Ectodermal cell (in vitro differentiated cells): ENCODE measurements at regions not wholly inside any gene's neighbourhood (a gene's known extent, or its start where the extent isn't known, plus 50 kb on each side); places are given as distances from the start of the nearest gene placed in this dataset.

ENCODE experiments used
- H3K27ac ChIP-seq: 2 replicates; pipeline ENCODE4 v1.7.0; 2013; ENCODE audit warnings: mild to moderate bottlenecking, low read depth, low read length; ENCODE audit not compliant: insufficient read depth, poor library complexity, severe bottlenecking
- H3K27me3 ChIP-seq: 2 replicates; pipeline ENCODE4 v1.7.0; 2013; ENCODE audit warnings: mild to moderate bottlenecking, low read length; ENCODE audit not compliant: insufficient read depth, control insufficient read depth, poor library complexity, severe bottlenecking
- H3K36me3 ChIP-seq: one replicate; pipeline ENCODE4 v1.7.0; 2013; ENCODE audit warnings: low read length; ENCODE audit not compliant: control insufficient read depth, insufficient read depth
- H3K4me1 ChIP-seq: one replicate; pipeline ENCODE4 v1.7.0; 2013; ENCODE audit warnings: low read length; ENCODE audit not compliant: control insufficient read depth, insufficient read depth
- H3K4me3 ChIP-seq: 2 replicates; pipeline ENCODE4 v1.7.0; 2013; ENCODE audit warnings: low read depth, low read length, control low read depth; ENCODE audit not compliant: insufficient read depth
- H3K9me3 ChIP-seq: 2 replicates; pipeline ENCODE4 v1.7.0; 2013; ENCODE audit warnings: mild to moderate bottlenecking, low read length, moderate library complexity; ENCODE audit not compliant: control insufficient read depth
- WGBS, 2 experiments: methylation state at CpG; one replicate each; pipeline ENCODE4 v1.1.7; 2013; ENCODE audit warnings: missing lambda C conversion rate in 2 of 2; 5-methylcytosine and 5-hydroxymethylcytosine counted together

- H3K4me3 ChIP-seq: no peak overlapping the region
- no peaks in the 10 kb centered on the region for H3K27me3 ChIP-seq
- WGBS, 2 experiments: 100% methylated on average over 1 of the region's 3 CpGs
- no peak overlapping the region for H3K27ac ChIP-seq
- no peaks in the 10 kb centered on the region for H3K4me1 ChIP-seq
- no peaks in the 10 kb centered on the region for H3K36me3 ChIP-seq
- no peaks in the 10 kb centered on the region for H3K9me3 ChIP-seq
Observed at GRCh38 chrX:10935501-10935900, 175.6 kb upstream of the HCCS start.

- no peaks in the 10 kb centered on the region for H3K36me3 ChIP-seq
- H3K27ac ChIP-seq: no peak overlapping the region
- H3K9me3 ChIP-seq: no peaks in the 10 kb centered on the region
- H3K27me3 ChIP-seq: no peaks in the 10 kb centered on the region
- H3K4me1 ChIP-seq: no peaks in the 10 kb centered on the region
- no peak overlapping the region for H3K4me3 ChIP-seq
Observed at GRCh38 chrX:10936976-10937375, 174.2 kb upstream of the HCCS start.

- Histone ChIP-seq H3K27me3 (no peaks in the 10 kb centered on the region), H3K4me1 (no peaks in the 10 kb centered on the region), H3K27ac (no peak overlapping the region), H3K4me3 (no peak overlapping the region), H3K36me3 (no peaks in the 10 kb centered on the region), H3K9me3 (no peaks in the 10 kb centered on the region)
- WGBS, 2 experiments: 94 to 95% methylated on average over 2 to 4 of the region's 6 CpGs
Observed at GRCh38 chrX:10938365-10938923, 172.7 kb upstream of the HCCS start.

- H3K27me3 ChIP-seq: no peaks in the 10 kb centered on the region
- no peak overlapping the region for H3K27ac ChIP-seq
- no peaks in the 10 kb centered on the region for H3K36me3 ChIP-seq
- H3K4me3 ChIP-seq: no peak overlapping the region
- H3K9me3 ChIP-seq: no peaks in the 10 kb centered on the region
- H3K4me1 ChIP-seq: no peaks in the 10 kb centered on the region
- WGBS, 2 experiments: 95 to 97% methylated on average over 2 of the region's 2 CpGs
Observed at GRCh38 chrX:10939424-10939823, 171.7 kb upstream of the HCCS start.

- Histone ChIP-seq H3K9me3 (no peaks in the 10 kb centered on the region), H3K4me1 (no peaks in the 10 kb centered on the region), H3K36me3 (no peaks in the 10 kb centered on the region), H3K4me3 (no peak overlapping the region), H3K27ac (no peak overlapping the region), H3K27me3 (no peaks in the 10 kb centered on the region)
- 76 to 81% methylated on average over 8 of the region's 8 CpGs for WGBS, 2 experiments
Observed at GRCh38 chrX:10944136-10944885, 166.8 kb upstream of the HCCS start.

GRCh38 chrX:10945498-10945897 lies 165.6 kb upstream of the HCCS start:
- WGBS, 2 experiments: 87 to 90% methylated on average over 4 of the region's 4 CpGs
- Histone ChIP-seq H3K27ac (no peak overlapping the region), H3K4me1 (no peaks in the 10 kb centered on the region)

GRCh38 chrX:10949541-10949940 lies 161.6 kb upstream of the HCCS start:
- Histone ChIP-seq H3K4me3 (no peak overlapping the region), H3K4me1 (no peaks in the 10 kb centered on the region), H3K27me3 (no peaks in the 10 kb centered on the region), H3K9me3 (no peaks in the 10 kb centered on the region), H3K36me3 (no peaks in the 10 kb centered on the region), H3K27ac (no peak overlapping the region)

More at GRCh38 chrX:10945498-10945897, 165.6 kb upstream of the HCCS start:
- H3K9me3 ChIP-seq: no peaks in the 10 kb centered on the region
- H3K27me3 ChIP-seq: no peaks in the 10 kb centered on the region
- H3K36me3 ChIP-seq: no peaks in the 10 kb centered on the region
- H3K4me3 ChIP-seq: no peak overlapping the region

- Histone ChIP-seq H3K27ac (no peak overlapping the region), H3K9me3 (no peaks in the 10 kb centered on the region), H3K36me3 (no peaks in the 10 kb centered on the region), H3K4me3 (no peak overlapping the region), H3K4me1 (no peaks in the 10 kb centered on the region), H3K27me3 (no peaks in the 10 kb centered on the region)
- WGBS, 2 experiments: 33 to 52% methylated on average over 3 to 5 of the region's 5 CpGs
Observed at GRCh38 chrX:10952619-10953018, 158.5 kb upstream of the HCCS start.

GRCh38 chrX:10965174-10965798 lies 145.8 kb upstream of the HCCS start:
- Histone ChIP-seq H3K27ac (no peak overlapping the region), H3K27me3 (no peaks in the 10 kb centered on the region), H3K36me3 (no peaks in the 10 kb centered on the region), H3K4me1 (no peaks in the 10 kb centered on the region), H3K4me3 (no peak overlapping the region), H3K9me3 (no peaks in the 10 kb centered on the region)
- WGBS, 2 experiments: 89 to 92% methylated on average over 7 of the region's 8 CpGs

- H3K4me1 ChIP-seq: no peaks in the 10 kb centered on the region
- H3K27ac ChIP-seq: no peak overlapping the region
- no peaks in the 10 kb centered on the region for H3K27me3 ChIP-seq
- H3K4me3 ChIP-seq: no peak overlapping the region
- no peaks in the 10 kb centered on the region for H3K36me3 ChIP-seq
- no peaks in the 10 kb centered on the region for H3K9me3 ChIP-seq
- WGBS, 2 experiments: 100% methylated on average over 1 of the region's 1 CpG; no CpG with 5 or more reads in 1 of the 2 experiments
Observed at GRCh38 chrX:10966057-10966456, 145.1 kb upstream of the HCCS start.
